ENCODE measurements at regions not wholly inside any gene's neighbourhood (a gene's known extent, or its start where the extent isn't known, plus 50 kb on each side); places are given as distances from the start of the nearest gene placed in this dataset.

DNA sequence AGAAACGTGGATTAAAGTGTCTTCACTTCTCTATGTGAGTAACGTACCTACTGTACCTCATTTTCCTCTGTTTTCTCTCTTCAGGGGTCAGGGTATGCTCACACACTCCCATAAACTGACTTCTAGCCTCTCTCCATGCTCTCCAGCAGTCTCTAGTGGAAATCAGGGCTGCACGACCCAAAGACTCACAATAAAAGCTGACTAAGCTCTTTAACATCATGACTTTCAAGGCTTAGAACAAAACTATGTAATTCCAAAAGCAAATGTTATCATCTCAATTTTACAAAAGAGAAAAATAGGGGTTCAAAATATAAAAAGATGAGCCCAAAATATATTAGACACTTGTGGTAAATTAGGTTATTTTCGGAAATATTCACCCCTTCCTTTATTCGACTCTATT lies 62.5 kb upstream of the KRTAP11-1 start:
- TF ChIP-seq, protein P1, sequence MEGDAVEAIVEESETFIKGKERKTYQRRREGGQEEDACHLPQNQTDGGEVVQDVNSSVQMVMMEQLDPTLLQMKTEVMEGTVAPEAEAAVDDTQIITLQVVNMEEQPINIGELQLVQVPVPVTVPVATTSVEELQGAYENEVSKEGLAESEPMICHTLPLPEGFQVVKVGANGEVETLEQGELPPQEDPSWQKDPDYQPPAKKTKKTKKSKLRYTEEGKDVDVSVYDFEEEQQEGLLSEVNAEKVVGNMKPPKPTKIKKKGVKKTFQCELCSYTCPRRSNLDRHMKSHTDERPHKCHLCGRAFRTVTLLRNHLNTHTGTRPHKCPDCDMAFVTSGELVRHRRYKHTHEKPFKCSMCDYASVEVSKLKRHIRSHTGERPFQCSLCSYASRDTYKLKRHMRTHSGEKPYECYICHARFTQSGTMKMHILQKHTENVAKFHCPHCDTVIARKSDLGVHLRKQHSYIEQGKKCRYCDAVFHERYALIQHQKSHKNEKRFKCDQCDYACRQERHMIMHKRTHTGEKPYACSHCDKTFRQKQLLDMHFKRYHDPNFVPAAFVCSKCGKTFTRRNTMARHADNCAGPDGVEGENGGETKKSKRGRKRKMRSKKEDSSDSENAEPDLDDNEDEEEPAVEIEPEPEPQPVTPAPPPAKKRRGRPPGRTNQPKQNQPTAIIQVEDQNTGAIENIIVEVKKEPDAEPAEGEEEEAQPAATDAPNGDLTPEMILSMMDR (IDR thresholded peaks at IDR 0.05; ENCODE audit: extremely low read depth in 1 of 2, insufficient read depth in 1 of 2, low read depth in 1 of 2, low read length in 2 of 2): no peak
- TF ChIP-seq POLR2AphosphoS5 (IDR thresholded peaks at IDR 0.05; ENCODE audit: insufficient read depth, low read depth, low read length): no peak
- TF ChIP-seq EZH2 (IDR thresholded peaks at IDR 0.05; ENCODE audit: borderline replicate concordance, low read depth, low read length, severe bottlenecking): no peak
- TF ChIP-seq POLR2A (IDR thresholded peaks at IDR 0.05; ENCODE audit: low read depth, low read length): no peak
- TF ChIP-seq FOS (IDR thresholded peaks at IDR 0.05; ENCODE audit: borderline replicate concordance, insufficient read depth, low read length): no peak
- no peak for TF ChIP-seq MAX (IDR thresholded peaks at IDR 0.05; ENCODE audit: insufficient read depth, insufficient read length)
- no peak for TF ChIP-seq JUN (IDR thresholded peaks at IDR 0.05; ENCODE audit: borderline replicate concordance, insufficient read depth, insufficient read length, low read depth)
- no peak for TF ChIP-seq MYC (IDR thresholded peaks at IDR 0.05; ENCODE audit: low read depth, low read length)
